Panc1 (cell line): ENCODE measurements at regions not wholly inside any gene's neighbourhood (a gene's known extent, or its start where the extent isn't known, plus 50 kb on each side); places are given as distances from the start of the nearest gene placed in this dataset.
"Not testable (repeated sequence)": the region's sequence is repeated elsewhere in the genome, so short reads cannot be mapped to it uniquely, and the experiment has no call there.

Experiments used
- ATAC-seq: fragments of 200-7000 bp; cut with Tn5 transposase; 2 replicates; pipeline ENCODE4 v1.9.1; 2020; ENCODE audit warnings: mild to moderate bottlenecking, moderate library complexity
- BruUV-seq: library from RNA; stranded (reverse); fragments of 400-500 nt; replicated peaks from 2 replicates; lab custom pipeline; 2021; lab: Mats Ljungman, UMichigan
- CTCF ChIA-PET: fragments of 300-600 bp; sonication (Branson Sonifier 250); formaldehyde crosslinking; loops from one replicate; lab custom pipeline; 2022; ENCODE audit warnings: antibody characterized with exemption; lab: Charles Lee
- POLR2A ChIA-PET: fragments of 300-600 bp; sonication (Branson Sonifier 250); formaldehyde crosslinking; loops from one replicate; lab custom pipeline; 2022; ENCODE audit warnings: antibody characterized with exemption; lab: Charles Lee
- DNase-seq: peaks from one replicate; pipeline ENCODE4 v3.0.0-alpha.2; 2010; ENCODE audit warnings: low read depth, low spot score
- H3K27ac ChIP-seq: 2 replicates; pipeline ENCODE4 v1.5.1; 2011; ENCODE audit warnings: mild to moderate bottlenecking, low read length, inconsistent platforms
- H3K27me3 ChIP-seq: fragments of 200-500 bp; sonication (Bioruptor generic); 2 replicates; pipeline ENCODE4 v1.6.0; 2014; ENCODE audit warnings: low read length, inconsistent platforms; ENCODE audit not compliant: control insufficient read depth, insufficient read depth
- H3K36me3 ChIP-seq: fragments of 200-500 bp; sonication (Bioruptor generic); 2 replicates; pipeline ENCODE4 v1.5.1; 2014; ENCODE audit warnings: inconsistent platforms, mild to moderate bottlenecking, low read length, moderate library complexity; ENCODE audit not compliant: control insufficient read depth, insufficient read depth
- H3K4me1 ChIP-seq: 2 replicates; pipeline ENCODE4 v1.5.1; 2011; ENCODE audit warnings: inconsistent platforms, mild to moderate bottlenecking, low read length, moderate library complexity; ENCODE audit not compliant: control insufficient read depth, insufficient read depth
- H3K4me3 ChIP-seq, 2 experiments: 2 replicates each; pipeline ENCODE4 v1.5.1; 2011 to 2012; ENCODE audit warnings: low read depth in 2 of 2, low read length in 2 of 2, mild to moderate bottlenecking in 2 of 2, inconsistent platforms in 1 of 2, moderate library complexity in 1 of 2
- H3K9me3 ChIP-seq: fragments of 200-500 bp; sonication (Bioruptor generic); 2 replicates; pipeline ENCODE4 v1.5.1; 2014; ENCODE audit warnings: low read depth, mild to moderate bottlenecking, inconsistent platforms, low read length, moderate library complexity; ENCODE audit not compliant: control insufficient read depth, insufficient read depth
- POLR2AphosphoS5 ChIP-seq: IDR thresholded peaks from 2 replicates; pipeline ENCODE4 v1.6.1; 2012; ENCODE audit warnings: mild to moderate bottlenecking, low read depth, low read length, moderate library complexity
- SIN3A ChIP-seq: IDR thresholded peaks from 2 replicates; pipeline ENCODE4 v1.6.1; 2012; ENCODE audit warnings: low read depth, mild to moderate bottlenecking, low read length, moderate library complexity, borderline replicate concordance; ENCODE audit not compliant: insufficient read depth
- TCF7L2 ChIP-seq: IDR thresholded peaks from 2 replicates; pipeline ENCODE4 v1.6.1; 2011; ENCODE audit warnings: mild to moderate bottlenecking, low read depth, low read length, inconsistent platforms
- in situ Hi-C: cut with HindIII; loops from 2 replicates; pipeline ENCODE4 v1.10.0; 2016; ENCODE audit warnings: low sequenced_read_pairs, low pct_unique_long_range_greater_than_20kb
- intact Hi-C: fragments of 100-400 bp; cut with micrococcal nuclease; formaldehyde crosslinking; loops from one replicate; pipeline ENCODE4 v1.10.0; 2022; ENCODE audit not compliant: unreplicated experiment
- TF ChIP-seq, protein P1 (sequence below), 2 experiments: IDR thresholded peaks; 2 replicates each; pipeline ENCODE4 v1.6.1; 2011 to 2012; ENCODE audit warnings: low read depth in 2 of 2, control low read depth in 1 of 2, low read length in 1 of 2, mild to moderate bottlenecking in 1 of 2, moderate library complexity in 1 of 2; ENCODE audit not compliant: insufficient read depth in 1 of 2
- TF ChIP-seq, protein P2 (sequence below): fragments of 450-650 bp; IDR thresholded peaks from 2 replicates; pipeline ENCODE4 v1.5.1; 2017; ENCODE audit warnings: mild to moderate bottlenecking

DNA sequence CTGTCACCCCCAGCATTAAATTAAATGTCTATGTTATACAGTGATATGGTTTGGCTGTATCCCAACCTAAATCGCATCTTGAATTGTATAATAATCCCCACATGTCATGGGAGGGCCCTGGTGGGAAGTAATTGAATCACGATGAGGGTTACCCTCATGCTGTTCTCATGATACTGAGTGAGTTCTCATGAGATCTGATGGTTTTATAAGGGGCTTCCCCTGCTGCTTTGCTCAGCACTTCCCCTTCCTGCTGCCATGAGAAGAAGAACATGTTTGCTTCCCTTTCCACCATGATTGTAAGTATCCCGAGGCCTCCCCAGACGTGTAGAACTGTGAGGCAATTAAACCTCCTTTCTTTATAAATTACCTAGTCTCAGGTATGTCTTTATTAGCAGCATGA is 445.7 kb downstream of the MRPL39 start:
- no peaks in the 10 kb centered on the region for H3K4me1 ChIP-seq
- H3K27me3 ChIP-seq, result no peaks in the 10 kb centered on the region
- no peak overlapping the region for H3K4me3 ChIP-seq
- H3K36me3 ChIP-seq, result no peaks in the 10 kb centered on the region
- no peak overlapping the region for H3K27ac ChIP-seq
- ChIA-PET CTCF (no interaction called here), POLR2A (no interaction called here)
- no peaks in the 10 kb centered on the region for H3K9me3 ChIP-seq
- BruUV-seq, result no TSS peak
- DNase-seq, result no peak
- in situ Hi-C loops, result no loop called here
- ATAC-seq, result no peak
- TF ChIP-seq, protein P1, sequence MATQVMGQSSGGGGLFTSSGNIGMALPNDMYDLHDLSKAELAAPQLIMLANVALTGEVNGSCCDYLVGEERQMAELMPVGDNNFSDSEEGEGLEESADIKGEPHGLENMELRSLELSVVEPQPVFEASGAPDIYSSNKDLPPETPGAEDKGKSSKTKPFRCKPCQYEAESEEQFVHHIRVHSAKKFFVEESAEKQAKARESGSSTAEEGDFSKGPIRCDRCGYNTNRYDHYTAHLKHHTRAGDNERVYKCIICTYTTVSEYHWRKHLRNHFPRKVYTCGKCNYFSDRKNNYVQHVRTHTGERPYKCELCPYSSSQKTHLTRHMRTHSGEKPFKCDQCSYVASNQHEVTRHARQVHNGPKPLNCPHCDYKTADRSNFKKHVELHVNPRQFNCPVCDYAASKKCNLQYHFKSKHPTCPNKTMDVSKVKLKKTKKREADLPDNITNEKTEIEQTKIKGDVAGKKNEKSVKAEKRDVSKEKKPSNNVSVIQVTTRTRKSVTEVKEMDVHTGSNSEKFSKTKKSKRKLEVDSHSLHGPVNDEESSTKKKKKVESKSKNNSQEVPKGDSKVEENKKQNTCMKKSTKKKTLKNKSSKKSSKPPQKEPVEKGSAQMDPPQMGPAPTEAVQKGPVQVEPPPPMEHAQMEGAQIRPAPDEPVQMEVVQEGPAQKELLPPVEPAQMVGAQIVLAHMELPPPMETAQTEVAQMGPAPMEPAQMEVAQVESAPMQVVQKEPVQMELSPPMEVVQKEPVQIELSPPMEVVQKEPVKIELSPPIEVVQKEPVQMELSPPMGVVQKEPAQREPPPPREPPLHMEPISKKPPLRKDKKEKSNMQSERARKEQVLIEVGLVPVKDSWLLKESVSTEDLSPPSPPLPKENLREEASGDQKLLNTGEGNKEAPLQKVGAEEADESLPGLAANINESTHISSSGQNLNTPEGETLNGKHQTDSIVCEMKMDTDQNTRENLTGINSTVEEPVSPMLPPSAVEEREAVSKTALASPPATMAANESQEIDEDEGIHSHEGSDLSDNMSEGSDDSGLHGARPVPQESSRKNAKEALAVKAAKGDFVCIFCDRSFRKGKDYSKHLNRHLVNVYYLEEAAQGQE (IDR thresholded peaks at IDR 0.05; ENCODE audit: insufficient read depth in 1 of 2, low read depth in 2 of 2, low read length in 1 of 2), result no peak
- TF ChIP-seq, protein P2, sequence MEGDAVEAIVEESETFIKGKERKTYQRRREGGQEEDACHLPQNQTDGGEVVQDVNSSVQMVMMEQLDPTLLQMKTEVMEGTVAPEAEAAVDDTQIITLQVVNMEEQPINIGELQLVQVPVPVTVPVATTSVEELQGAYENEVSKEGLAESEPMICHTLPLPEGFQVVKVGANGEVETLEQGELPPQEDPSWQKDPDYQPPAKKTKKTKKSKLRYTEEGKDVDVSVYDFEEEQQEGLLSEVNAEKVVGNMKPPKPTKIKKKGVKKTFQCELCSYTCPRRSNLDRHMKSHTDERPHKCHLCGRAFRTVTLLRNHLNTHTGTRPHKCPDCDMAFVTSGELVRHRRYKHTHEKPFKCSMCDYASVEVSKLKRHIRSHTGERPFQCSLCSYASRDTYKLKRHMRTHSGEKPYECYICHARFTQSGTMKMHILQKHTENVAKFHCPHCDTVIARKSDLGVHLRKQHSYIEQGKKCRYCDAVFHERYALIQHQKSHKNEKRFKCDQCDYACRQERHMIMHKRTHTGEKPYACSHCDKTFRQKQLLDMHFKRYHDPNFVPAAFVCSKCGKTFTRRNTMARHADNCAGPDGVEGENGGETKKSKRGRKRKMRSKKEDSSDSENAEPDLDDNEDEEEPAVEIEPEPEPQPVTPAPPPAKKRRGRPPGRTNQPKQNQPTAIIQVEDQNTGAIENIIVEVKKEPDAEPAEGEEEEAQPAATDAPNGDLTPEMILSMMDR, result no peak
- no peak for TF ChIP-seq SIN3A
- TF ChIP-seq TCF7L2, result no peak
- TF ChIP-seq POLR2AphosphoS5, result no peak
- intact Hi-C loops, result no loop called here

DNA sequence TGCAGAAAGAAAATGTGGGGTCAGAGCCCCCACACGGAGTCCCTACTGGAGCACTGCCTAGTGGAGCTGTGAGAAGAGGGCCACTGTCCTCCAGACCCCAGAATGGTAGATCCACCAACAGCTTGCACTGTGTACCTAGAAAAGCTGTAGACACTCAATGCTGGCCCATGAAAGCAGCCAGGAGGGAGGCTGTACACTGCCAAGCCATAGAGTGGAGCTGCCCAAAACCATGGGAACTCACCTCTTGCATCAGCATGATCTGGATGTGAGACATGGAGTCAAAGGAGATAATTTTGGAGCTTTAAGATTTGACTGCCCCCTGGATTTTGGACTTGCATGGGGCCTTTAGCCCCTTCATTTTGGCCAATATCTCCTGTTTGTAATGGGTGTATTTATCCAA is 452.3 kb downstream of the MRPL39 start:
- DNase-seq, BruUV-seq, H3K36me3 ChIP-seq, H3K4me3 ChIP-seq, ATAC-seq, H3K27ac ChIP-seq, POLR2A ChIA-PET, in situ Hi-C loops, intact Hi-C loops, H3K9me3 ChIP-seq, H3K4me1 ChIP-seq, H3K27me3 ChIP-seq, CTCF ChIA-PET: not testable (repeated sequence)

DNA sequence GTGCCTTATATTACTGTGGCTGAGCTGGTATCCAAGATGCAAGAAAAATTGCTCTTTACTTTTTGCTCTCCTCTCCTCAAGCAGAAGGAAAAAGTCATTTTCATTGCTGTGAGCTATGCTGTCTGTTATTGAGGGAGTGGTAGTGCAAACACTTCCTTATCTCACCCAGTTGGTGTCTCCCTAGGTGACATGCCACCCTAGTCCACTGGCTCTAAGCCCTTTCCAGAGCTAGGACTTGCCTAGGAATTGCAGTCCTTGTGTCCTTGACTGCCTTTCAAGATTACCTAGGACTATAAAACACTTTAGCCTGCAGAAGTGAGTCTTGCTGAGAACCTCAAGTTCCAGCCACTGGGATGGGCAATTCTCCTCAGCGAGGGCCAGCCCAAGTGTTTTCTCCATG is 458.3 kb downstream of the MRPL39 start:
- Histone ChIP-seq H3K4me3 (no peak overlapping the region), H3K9me3 (no peaks in the 10 kb centered on the region), H3K36me3 (no peaks in the 10 kb centered on the region), H3K27ac (no peak overlapping the region), H3K4me1 (no peaks in the 10 kb centered on the region), H3K27me3 (no peaks in the 10 kb centered on the region)
- DNase-seq, result no peak
- CTCF ChIA-PET, result no interaction called here
- BruUV-seq, result no TSS peak
- in situ Hi-C loops (no loop called here), intact Hi-C loops (no loop called here)
- POLR2A ChIA-PET, result no interaction called here
- TF ChIP-seq, protein P1 (IDR thresholded peaks at IDR 0.05; ENCODE audit: insufficient read depth in 1 of 2, low read depth in 2 of 2, low read length in 1 of 2), result no peak
- TF ChIP-seq TCF7L2 (no peak), SIN3A (no peak), POLR2AphosphoS5 (no peak)
- TF ChIP-seq, protein P2, result no peak
- no peak for ATAC-seq
